OCI-M1 (cell line): ENCODE measurements at regions not wholly inside any gene's neighbourhood (a gene's known extent, or its start where the extent isn't known, plus 50 kb on each side); places are given as distances from the start of the nearest gene placed in this dataset.
"Not testable (repeated sequence)": the region's sequence is repeated elsewhere in the genome, so short reads cannot be mapped to it uniquely, and the experiment has no call there.

ENCODE experiments used
- DNase-seq: peaks from one replicate; lab custom pipeline; 2025; lab: John Stamatoyannopoulos, UW

GRCh38 chr5:27171761-27172261 lies 133.4 kb upstream of the CDH9 start:
- peak; percentile 89 for DNase-seq

- DNase-seq, result no peak
These were observed 120.4 kb upstream of the CDH9 start for GRCh38 chr5:27158775-27159174.

GRCh38 chr5:27158171-27158570 lies 119.8 kb upstream of the CDH9 start:
- DNase-seq, result no peak

GRCh38 chr5:27144456-27144855 lies 106.1 kb upstream of the CDH9 start:
- DNase-seq, result no peak

GRCh38 chr5:27140831-27141230 lies 102.4 kb upstream of the CDH9 start:
- no peak for DNase-seq

GRCh38 chr5:27130587-27130986 lies 92.2 kb upstream of the CDH9 start:
- DNase-seq, result no peak

- DNase-seq, result no peak
These were observed 91.5 kb upstream of the CDH9 start for GRCh38 chr5:27129926-27130325.

- no peak for DNase-seq
These were observed 87.5 kb upstream of the CDH9 start for GRCh38 chr5:27125856-27126255.

GRCh38 chr5:27124590-27124989 lies 86.2 kb upstream of the CDH9 start:
- DNase-seq, result peak; percentile 78

GRCh38 chr5:27119736-27120321 lies 81.4 kb upstream of the CDH9 start:
- DNase-seq, result not testable (repeated sequence)

GRCh38 chr5:27103486-27103885 lies 65.1 kb upstream of the CDH9 start:
- no peak for DNase-seq

- DNase-seq, result not testable (repeated sequence)
These were observed 57.4 kb upstream of the CDH9 start for GRCh38 chr5:27095761-27096160.

GRCh38 chr5:27093279-27093678 lies 54.9 kb upstream of the CDH9 start:
- DNase-seq, result no peak

- no peak for DNase-seq
These were observed 53.5 kb upstream of the CDH9 start for GRCh38 chr5:27091858-27092257.

- not testable (repeated sequence) for DNase-seq
These were observed 50.4 kb upstream of the CDH9 start for GRCh38 chr5:27088822-27089221.
